ENCODE measurements at regions not wholly inside any gene's neighbourhood (a gene's known extent, or its start where the extent isn't known, plus 50 kb on each side); places are given as distances from the start of the nearest gene placed in this dataset.

GRCh38 chr3:81308306-81308705, 453.1 kb downstream of the GBE1 start:
- TF ChIP-seq, protein P1, sequence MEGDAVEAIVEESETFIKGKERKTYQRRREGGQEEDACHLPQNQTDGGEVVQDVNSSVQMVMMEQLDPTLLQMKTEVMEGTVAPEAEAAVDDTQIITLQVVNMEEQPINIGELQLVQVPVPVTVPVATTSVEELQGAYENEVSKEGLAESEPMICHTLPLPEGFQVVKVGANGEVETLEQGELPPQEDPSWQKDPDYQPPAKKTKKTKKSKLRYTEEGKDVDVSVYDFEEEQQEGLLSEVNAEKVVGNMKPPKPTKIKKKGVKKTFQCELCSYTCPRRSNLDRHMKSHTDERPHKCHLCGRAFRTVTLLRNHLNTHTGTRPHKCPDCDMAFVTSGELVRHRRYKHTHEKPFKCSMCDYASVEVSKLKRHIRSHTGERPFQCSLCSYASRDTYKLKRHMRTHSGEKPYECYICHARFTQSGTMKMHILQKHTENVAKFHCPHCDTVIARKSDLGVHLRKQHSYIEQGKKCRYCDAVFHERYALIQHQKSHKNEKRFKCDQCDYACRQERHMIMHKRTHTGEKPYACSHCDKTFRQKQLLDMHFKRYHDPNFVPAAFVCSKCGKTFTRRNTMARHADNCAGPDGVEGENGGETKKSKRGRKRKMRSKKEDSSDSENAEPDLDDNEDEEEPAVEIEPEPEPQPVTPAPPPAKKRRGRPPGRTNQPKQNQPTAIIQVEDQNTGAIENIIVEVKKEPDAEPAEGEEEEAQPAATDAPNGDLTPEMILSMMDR (IDR thresholded peaks at IDR 0.05): no peak
- TF ChIP-seq POLR2A (IDR thresholded peaks at IDR 0.05): no peak
